ENCODE measurements at regions not wholly inside any gene's neighbourhood (a gene's known extent, or its start where the extent isn't known, plus 50 kb on each side); places are given as distances from the start of the nearest gene placed in this dataset.

DNA sequence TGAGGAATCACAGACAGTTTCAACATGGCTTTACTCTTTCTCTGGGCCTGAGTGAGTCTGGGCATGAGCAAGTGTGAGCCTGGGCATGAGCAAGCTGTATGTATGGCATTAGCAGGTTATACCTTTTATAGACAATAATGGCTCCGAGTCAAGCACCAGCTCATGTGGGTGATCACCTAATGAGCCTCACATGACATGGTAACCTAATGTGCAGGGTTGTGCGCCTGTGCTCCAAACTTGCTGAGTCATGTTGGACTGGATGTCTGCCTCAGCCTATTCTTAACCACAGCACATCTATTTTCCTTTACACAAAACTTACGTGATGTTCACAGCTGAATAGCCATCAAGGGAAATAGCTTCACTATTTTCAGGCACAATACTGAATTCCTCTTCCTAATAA lies 236.2 kb upstream of the NRIP1 start:
- no peak for ATAC-seq
- no peak overlapping the region for H2AFZ ChIP-seq (ENCODE audit: low read length)
- no TSS peak for BruUV-seq (replicated peaks)

DNA sequence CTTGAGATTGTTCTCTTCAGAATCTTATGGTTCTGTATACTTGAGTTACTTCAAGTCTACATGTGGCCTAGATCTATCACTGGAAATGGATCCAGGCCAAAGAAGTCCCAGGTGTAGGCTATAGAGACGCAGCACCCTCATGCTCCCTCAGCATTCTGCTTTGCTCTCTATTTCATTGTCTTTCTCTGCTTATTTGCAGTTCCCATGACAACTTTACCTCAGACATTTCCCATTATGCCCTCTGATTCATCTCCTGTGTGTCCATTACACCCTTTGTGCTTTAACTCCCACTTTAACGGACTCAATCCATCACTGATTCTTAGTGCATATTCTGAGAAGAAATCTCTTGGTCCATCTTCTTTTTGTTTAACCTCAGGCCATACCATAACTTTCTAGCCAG lies 236.9 kb upstream of the NRIP1 start:
- Histone ChIP-seq H3K36me3 (replicated peaks in 1 of 2; ENCODE audit: control insufficient read depth in 1 of 2, insufficient read depth in 2 of 2, low read length in 2 of 2) (no peaks in the 10 kb centered on the region), H3K4me3 (replicated peaks in 1 of 3; ENCODE audit: insufficient read depth in 1 of 3, low read depth in 2 of 3, low read length in 3 of 3) (no peak overlapping the region), H3K4me2 (ENCODE audit: low read depth, low read length) (no peak overlapping the region), H3K9me3 (ENCODE audit: low read length) (peaks cover 8% of the 10 kb centered on the region), H2AFZ (ENCODE audit: low read length) (no peak overlapping the region), H3K4me1 (ENCODE audit: insufficient read depth, low read length) (no peaks in the 10 kb centered on the region), H3K9ac (ENCODE audit: insufficient read depth, low read depth, low read length) (no peak overlapping the region), H3K27ac (ENCODE audit: extremely low read length, insufficient read depth, low read length) (no peak overlapping the region), H4K20me1 (ENCODE audit: insufficient read depth, low read length) (no peaks in the 10 kb centered on the region), H3K27me3 (ENCODE audit: control insufficient read depth in 1 of 2, insufficient read depth in 2 of 2, low read length in 2 of 2) (no peaks in the 10 kb centered on the region), H3K79me2 (ENCODE audit: insufficient read depth, low read length) (no peaks in the 10 kb centered on the region)
- in situ Hi-C loops (cut with HindIII; ENCODE audit: extremely low pct_ligation_motif_present, low pct_unique_long_range_greater_than_20kb): no loop called here
- TF ChIP-seq ADNP (CRISPR knock-in tag; IDR thresholded peaks at IDR 0.05): no peak
- 0 out of 2 replicates have a peak, but pooled peaks have one; percentile 24 for TF ChIP-seq RFX3 (CRISPR knock-in tag; IDR thresholded peaks at IDR 0.05)
- no peak for TF ChIP-seq ATM (IDR thresholded peaks at IDR 0.05; ENCODE audit: borderline replicate concordance)
- ATAC-seq (no peak), FAIRE-seq (no peak), DNase-seq (ENCODE audit: low spot score) (peak; percentile 2)
- CTCF ChIA-PET (ENCODE audit: low intra/inter-chr PET ratio, low total read pairs): no interaction called here
- WGBS (ENCODE audit: low lambda C conversion rate): 62% methylated on average over 2 of the region's 2 CpGs
- intact Hi-C loops (cut with micrococcal nuclease; ENCODE audit: unreplicated experiment): no loop called here
- no TSS peak for BruUV-seq (replicated peaks)
- POLR2A ChIA-PET: no interaction called here

More for the DNA sequence above, 236.2 kb upstream of the NRIP1 start:
- FAIRE-seq (no peak), DNase-seq (ENCODE audit: low spot score) (no peak)
- 81% methylated on average over 3 of the region's 3 CpGs for WGBS (ENCODE audit: low lambda C conversion rate)
- peaks cover 8% of the 10 kb centered on the region for H3K9me3 ChIP-seq (ENCODE audit: low read length)
- ChIA-PET POLR2A (no interaction called here), CTCF (ENCODE audit: low intra/inter-chr PET ratio, low total read pairs) (no interaction called here)
- no peak overlapping the region for H3K4me3 ChIP-seq (replicated peaks in 1 of 3; ENCODE audit: insufficient read depth in 1 of 3, low read depth in 2 of 3, low read length in 3 of 3)
- H3K36me3 ChIP-seq (replicated peaks in 1 of 2; ENCODE audit: control insufficient read depth in 1 of 2, insufficient read depth in 2 of 2, low read length in 2 of 2): no peaks in the 10 kb centered on the region
- H3K4me2 ChIP-seq (ENCODE audit: low read depth, low read length): no peak overlapping the region
- intact Hi-C loops (cut with micrococcal nuclease; ENCODE audit: unreplicated experiment) (no loop called here), in situ Hi-C loops (cut with HindIII; ENCODE audit: extremely low pct_ligation_motif_present, low pct_unique_long_range_greater_than_20kb) (no loop called here)
- H3K27ac ChIP-seq (ENCODE audit: extremely low read length, insufficient read depth, low read length): no peak overlapping the region
- H3K27me3 ChIP-seq (ENCODE audit: control insufficient read depth in 1 of 2, insufficient read depth in 2 of 2, low read length in 2 of 2): no peaks in the 10 kb centered on the region
- H3K9ac ChIP-seq (ENCODE audit: insufficient read depth, low read depth, low read length): no peak overlapping the region
- TF ChIP-seq MAFK (conservative IDR thresholded peaks at IDR 0.05 in 1 of 2, IDR thresholded peaks at IDR 0.05 in 1 of 2; ENCODE audit: low read length in 2 of 2) (peak; percentile 48 to 59; a peak in 3 of 4 replicates), MAFF (IDR thresholded peaks at IDR 0.05; ENCODE audit: low read depth, low read length) (peak; percentile 40; the same call in 1 of the 2 replicates), BRCA1 (CRISPR knock-in tag; IDR thresholded peaks at IDR 0.05) (no peak), NFE2L2 (IDR thresholded peaks at IDR 0.05; ENCODE audit: low read length) (peak; percentile 81), ZNF207 (IDR thresholded peaks at IDR 0.05; ENCODE audit: borderline replicate concordance) (no peak)
- no peaks in the 10 kb centered on the region for H3K4me1 ChIP-seq (ENCODE audit: insufficient read depth, low read length)
- H3K79me2 ChIP-seq (ENCODE audit: insufficient read depth, low read length): no peaks in the 10 kb centered on the region
- H4K20me1 ChIP-seq (ENCODE audit: insufficient read depth, low read length): no peaks in the 10 kb centered on the region
